Loucy (cell line): ENCODE measurements at regions not wholly inside any gene's neighbourhood (a gene's known extent, or its start where the extent isn't known, plus 50 kb on each side); places are given as distances from the start of the nearest gene placed in this dataset.

Experiments
- H2AFZ ChIP-seq: fragments of 200-600 bp; sonication (generic); 2 replicates; pipeline ENCODE4 v1.6.0; 2016; ENCODE audit warnings: antibody characterized with exemption, mild to moderate bottlenecking, low read length, moderate library complexity
- H3F3A ChIP-seq: fragments of 200-600 bp; 2 replicates; pipeline ENCODE4 v1.6.0; 2016; ENCODE audit warnings: antibody characterized with exemption, low read depth, mild to moderate bottlenecking
- H3K27me3 ChIP-seq: fragments of 200-600 bp; sonication (generic); 2 replicates; pipeline ENCODE4 v1.6.1; 2014; ENCODE audit warnings: low read length, mild to moderate bottlenecking; ENCODE audit not compliant: insufficient read depth, poor library complexity, severe bottlenecking
- H3K36me3 ChIP-seq: fragments of 200-600 bp; sonication (generic); 2 replicates; pipeline ENCODE4 v1.6.1; 2016; ENCODE audit warnings: low read length; ENCODE audit not compliant: insufficient read depth
- H3K4me1 ChIP-seq: fragments of 200-600 bp; sonication (generic); 2 replicates; pipeline ENCODE4 v1.5.1; 2014; ENCODE audit warnings: low read length, mild to moderate bottlenecking; ENCODE audit not compliant: insufficient read depth, poor library complexity, severe bottlenecking
- H3K4me2 ChIP-seq: fragments of 200-600 bp; sonication (generic); 2 replicates; pipeline ENCODE4 v1.6.0; 2014; ENCODE audit warnings: antibody characterized with exemption, low read length, low read depth, mild to moderate bottlenecking; ENCODE audit not compliant: poor library complexity, severe bottlenecking
- H3K4me3 ChIP-seq: fragments of 200-600 bp; sonication (generic); 2 replicates; pipeline ENCODE4 v1.5.1; 2014; ENCODE audit warnings: low read length, mild to moderate bottlenecking, mixed read lengths; ENCODE audit not compliant: poor library complexity, severe bottlenecking
- H3K79me2 ChIP-seq: fragments of 200-600 bp; sonication (generic); 2 replicates; pipeline ENCODE4 v1.6.1; 2014; ENCODE audit warnings: low read length; ENCODE audit not compliant: insufficient read depth
- H3K9ac ChIP-seq: fragments of 200-600 bp; sonication (generic); 2 replicates; pipeline ENCODE4 v1.6.0; 2014; ENCODE audit warnings: mild to moderate bottlenecking, low read depth, low read length, moderate library complexity; ENCODE audit not compliant: poor library complexity, severe bottlenecking
- H3K9me2 ChIP-seq: fragments of 200-600 bp; sonication (generic); replicated peaks from 2 replicates; pipeline ENCODE4 v1.6.1; 2016; ENCODE audit warnings: low read depth, low read length, mixed read lengths
- H3K9me3 ChIP-seq: fragments of 200-600 bp; sonication (generic); 2 replicates; pipeline ENCODE4 v1.6.1; 2014; ENCODE audit warnings: mild to moderate bottlenecking, antibody characterized with exemption, low read length, low read depth; ENCODE audit not compliant: insufficient read depth
- H4K20me1 ChIP-seq: fragments of 200-600 bp; sonication (generic); 2 replicates; pipeline ENCODE4 v1.6.0; 2014; ENCODE audit warnings: antibody characterized with exemption, low read length, mild to moderate bottlenecking; ENCODE audit not compliant: insufficient read depth, poor library complexity, severe bottlenecking
- CTCF ChIP-seq: fragments of 200-600 bp; sonication (generic); conservative IDR thresholded peaks from 2 replicates; pipeline ENCODE4 v1.5.1; 2014; ENCODE audit warnings: mild to moderate bottlenecking, antibody characterized with exemption, low read length
- EZH2phosphoT487 ChIP-seq: fragments of 200-600 bp; IDR thresholded peaks from 2 replicates; pipeline ENCODE4 v1.6.1; 2018; ENCODE audit warnings: antibody characterized with exemption, mild to moderate bottlenecking, moderate library complexity, borderline replicate concordance

- Histone ChIP-seq H3K27me3 (no peaks in the 10 kb centered on the region), H3K79me2 (no peaks in the 10 kb centered on the region), H3F3A (no peaks in the 10 kb centered on the region)
Measured at GRCh38 chr2:14301331-14301730, 331.2 kb upstream of the LRATD1 start.

GRCh38 chr2:14303366-14304115 is 329.0 kb upstream of the LRATD1 start:
- H3K4me1 ChIP-seq: no peaks in the 10 kb centered on the region
- H2AFZ ChIP-seq: no peak overlapping the region
- no peaks in the 10 kb centered on the region for H3F3A ChIP-seq
- H3K4me2 ChIP-seq: no peak overlapping the region
- TF ChIP-seq EZH2phosphoT487: no peak
- no peak for TF ChIP-seq CTCF
- H3K27me3 ChIP-seq: no peaks in the 10 kb centered on the region
- no peaks in the 10 kb centered on the region for H3K79me2 ChIP-seq
- H3K9ac ChIP-seq: no peak overlapping the region
- H3K9me2 ChIP-seq: no peaks in the 10 kb centered on the region; the same call in 1 of the 2 replicates
- no peaks in the 10 kb centered on the region for H3K9me3 ChIP-seq
- H3K4me3 ChIP-seq: no peak overlapping the region
- no peaks in the 10 kb centered on the region for H4K20me1 ChIP-seq
- no peaks in the 10 kb centered on the region for H3K36me3 ChIP-seq

More at GRCh38 chr2:14301331-14301730, 331.2 kb upstream of the LRATD1 start:
- H3K9me2 ChIP-seq: no peaks in the 10 kb centered on the region; the same call in 1 of the 2 replicates
- no peaks in the 10 kb centered on the region for H3K9me3 ChIP-seq
- no peaks in the 10 kb centered on the region for H4K20me1 ChIP-seq
- TF ChIP-seq CTCF: no peak
- no peak for TF ChIP-seq EZH2phosphoT487
- H3K4me3 ChIP-seq: no peak overlapping the region
- no peak overlapping the region for H3K4me2 ChIP-seq
- no peak overlapping the region for H2AFZ ChIP-seq
- H3K9ac ChIP-seq: no peak overlapping the region
- H3K4me1 ChIP-seq: no peaks in the 10 kb centered on the region
- no peaks in the 10 kb centered on the region for H3K36me3 ChIP-seq

GRCh38 chr2:14304326-14304725 is 328.2 kb upstream of the LRATD1 start:
- Histone ChIP-seq H3K27me3 (no peaks in the 10 kb centered on the region), H3K4me1 (no peaks in the 10 kb centered on the region), H3F3A (no peaks in the 10 kb centered on the region), H3K4me3 (no peak overlapping the region), H2AFZ (no peak overlapping the region), H3K9me2 (no peaks in the 10 kb centered on the region; the same call in 1 of the 2 replicates), H3K9me3 (no peaks in the 10 kb centered on the region), H3K36me3 (no peaks in the 10 kb centered on the region), H3K79me2 (no peaks in the 10 kb centered on the region), H3K9ac (no peak overlapping the region), H3K4me2 (no peak overlapping the region), H4K20me1 (no peaks in the 10 kb centered on the region)
- no peak for TF ChIP-seq CTCF
- TF ChIP-seq EZH2phosphoT487: no peak
